Prostate gland (tissue), 2 donors: ENCODE measurements at regions not wholly inside any gene's neighbourhood (a gene's known extent, or its start where the extent isn't known, plus 50 kb on each side); places are given as distances from the start of the nearest gene placed in this dataset.

Source experiments
- DNase-seq: peaks from one replicate; pipeline ENCODE4 v3.0.0-alpha.2; 2019; ENCODE audit warnings: low spot score
- H3K27ac ChIP-seq, 2 donors: fragments of 200-600 bp; sonication (generic); 2 replicates each; pipeline ENCODE4 v1.5.1; 2017 to 2019
- H3K27me3 ChIP-seq: fragments of 200-600 bp; sonication (generic); replicated peaks from 2 replicates; pipeline ENCODE4 v1.5.1; 2019; ENCODE audit not compliant: insufficient read depth
- H3K36me3 ChIP-seq, 2 donors: fragments of 200-600 bp; sonication (generic); 1 replicate in 1 of 2; 2 replicates in 1 of 2; pipeline versions ENCODE4 v1.5.1 to v1.8.1; 2017 to 2019
- H3K4me1 ChIP-seq: fragments of 200-600 bp; sonication (generic); replicated peaks from 2 replicates; pipeline ENCODE4 v1.5.1; 2019
- H3K4me3 ChIP-seq, 2 donors: fragments of 200-600 bp; sonication (generic); 2 replicates each; pipeline ENCODE4 v1.5.1; 2017 to 2019
- H3K9me3 ChIP-seq: fragments of 200-600 bp; sonication (generic); 2 replicates; pipeline ENCODE4 v1.5.1; 2017
- CTCF ChIP-seq, 4 experiments: fragments of 200-600 bp in 2 of 4; fragments of 450-650 bp in 2 of 4; sonication (generic) in 2 of 4; IDR thresholded peaks; 1 replicate in 3 of 4; 2 replicates in 1 of 4; pipeline ENCODE4 v1.5.1; 2016 to 2019; ENCODE audit warnings: antibody characterized with exemption in 4 of 4, mild to moderate bottlenecking in 2 of 4, moderate library complexity in 2 of 4
- POLR2A ChIP-seq: fragments of 450-650 bp; IDR thresholded peaks from one replicate; pipeline ENCODE4 v1.6.1; 2016; ENCODE audit warnings: antibody characterized with exemption, mild to moderate bottlenecking
- POLR2AphosphoS5 ChIP-seq: sonication (generic); formaldehyde crosslinking; IDR thresholded peaks from one replicate; pipeline ENCODE4 v1.6.1; 2017; ENCODE audit warnings: antibody characterized with exemption
- WGBS: methylation state at CpG from one replicate; pipeline ENCODE4 v1.1.5; 2018; 5-methylcytosine and 5-hydroxymethylcytosine counted together
- intact Hi-C: fragments of 100-400 bp; cut with DNase I; formaldehyde crosslinking; loops from one replicate; pipeline ENCODE4 v1.14.2; 2022

GRCh38 chr2:516131-516530 lies 161.1 kb downstream of the TMEM18 start:
- 93% methylated on average over 7 of the region's 7 CpGs for WGBS
- TF ChIP-seq POLR2AphosphoS5 = no peak
- TF ChIP-seq CTCF (IDR thresholded peaks at IDR 0.05) = no peak
- no peak for TF ChIP-seq POLR2A
- intact Hi-C loops = no loop called here
- Histone ChIP-seq H3K27ac (no peak overlapping the region), H3K27me3 (no peaks in the 10 kb centered on the region), H3K4me1 (no peaks in the 10 kb centered on the region), H3K4me3 (no peak overlapping the region), H3K36me3 (no peaks in the 10 kb centered on the region), H3K9me3 (no peaks in the 10 kb centered on the region)
- DNase-seq = no peak

GRCh38 chr2:515441-516127 lies 161.6 kb downstream of the TMEM18 start:
- intact Hi-C loops = no loop called here
- 84% methylated on average over 3 of the region's 3 CpGs for WGBS
- no peaks in the 10 kb centered on the region for H3K4me1 ChIP-seq
- no peaks in the 10 kb centered on the region for H3K9me3 ChIP-seq
- DNase-seq = no peak
- H3K27ac ChIP-seq = no peak overlapping the region
- no peaks in the 10 kb centered on the region for H3K27me3 ChIP-seq
- no peaks in the 10 kb centered on the region for H3K36me3 ChIP-seq
- H3K4me3 ChIP-seq = no peak overlapping the region
- no peak for TF ChIP-seq POLR2A
- no peak for TF ChIP-seq CTCF (IDR thresholded peaks at IDR 0.05)
- no peak for TF ChIP-seq POLR2AphosphoS5

GRCh38 chr2:513981-514706 lies 163.1 kb downstream of the TMEM18 start:
- Histone ChIP-seq H3K27ac (no peak overlapping the region), H3K36me3 (no peaks in the 10 kb centered on the region), H3K9me3 (no peaks in the 10 kb centered on the region), H3K27me3 (no peaks in the 10 kb centered on the region), H3K4me1 (no peaks in the 10 kb centered on the region), H3K4me3 (no peak overlapping the region)
- DNase-seq = no peak
- no peak for TF ChIP-seq CTCF (IDR thresholded peaks at IDR 0.05)
- no peak for TF ChIP-seq POLR2A
- no peak for TF ChIP-seq POLR2AphosphoS5
- 86% methylated on average over 2 of the region's 2 CpGs for WGBS
- intact Hi-C loops = no loop called here

- H3K36me3 ChIP-seq = no peaks in the 10 kb centered on the region
- DNase-seq = no peak
- TF ChIP-seq POLR2AphosphoS5 (no peak), CTCF (IDR thresholded peaks at IDR 0.05) (no peak), POLR2A (no peak)
- H3K9me3 ChIP-seq = no peaks in the 10 kb centered on the region
- no peak overlapping the region for H3K4me3 ChIP-seq
- H3K4me1 ChIP-seq = no peaks in the 10 kb centered on the region
- no peak overlapping the region for H3K27ac ChIP-seq
- no peaks in the 10 kb centered on the region for H3K27me3 ChIP-seq
- 76% methylated on average over 1 of the region's 1 CpG for WGBS
- intact Hi-C loops = no loop called here
These were observed 166.4 kb downstream of the TMEM18 start for GRCh38 chr2:510839-511238.

GRCh38 chr2:509888-510287 lies 167.3 kb downstream of the TMEM18 start:
- Histone ChIP-seq H3K36me3 (no peaks in the 10 kb centered on the region), H3K4me1 (no peaks in the 10 kb centered on the region), H3K27ac (no peak overlapping the region), H3K9me3 (no peaks in the 10 kb centered on the region), H3K4me3 (no peak overlapping the region), H3K27me3 (no peaks in the 10 kb centered on the region)
- intact Hi-C loops = no loop called here
- DNase-seq = no peak
- WGBS = 89% methylated on average over 4 of the region's 4 CpGs
- TF ChIP-seq POLR2A (no peak), CTCF (IDR thresholded peaks at IDR 0.05) (no peak), POLR2AphosphoS5 (no peak)
